PC-9 (cell line): ENCODE measurements at regions not wholly inside any gene's neighbourhood (a gene's known extent, or its start where the extent isn't known, plus 50 kb on each side); places are given as distances from the start of the nearest gene placed in this dataset.

Experiments
- BruUV-seq: library from RNA; stranded (reverse); fragments of 400-500 nt; replicated peaks from 2 replicates; lab custom pipeline; 2021; lab: Mats Ljungman, UMichigan
- CTCF ChIA-PET: fragments of 300-600 bp; sonication (Branson Sonifier 250); formaldehyde crosslinking; loops from one replicate; lab custom pipeline; 2022; ENCODE audit warnings: antibody characterized with exemption; lab: Charles Lee
- POLR2A ChIA-PET: fragments of 300-600 bp; sonication (Branson Sonifier 250); formaldehyde crosslinking; loops from one replicate; lab custom pipeline; 2022; ENCODE audit warnings: antibody characterized with exemption; ENCODE audit not compliant: unreplicated experiment; lab: Charles Lee
- DNase-seq, 2 experiments: peaks; one replicate each; pipeline versions ENCODE4 v3.0.0 to v3.0.0-alpha.2; 2015 to 2022; ENCODE audit warnings: mixed read lengths in 1 of 2
- H2AFZ ChIP-seq: fragments of 200-600 bp; sonication (generic); 2 replicates; pipeline ENCODE4 v1.8.1; 2017; ENCODE audit warnings: antibody characterized with exemption
- H3F3A ChIP-seq: fragments of 200-600 bp; sonication (generic); 2 replicates; pipeline ENCODE4 v1.8.1; 2017; ENCODE audit warnings: antibody characterized with exemption, mild to moderate bottlenecking, low read depth; ENCODE audit not compliant: insufficient read depth
- H3K27ac ChIP-seq: fragments of 200-600 bp; sonication (generic); 2 replicates; pipeline ENCODE4 v1.6.1; 2016; ENCODE audit warnings: mixed run types
- H3K27me3 ChIP-seq: fragments of 200-600 bp; sonication (generic); 2 replicates; pipeline ENCODE4 v1.6.1; 2016; ENCODE audit warnings: low read depth, mixed run types; ENCODE audit not compliant: insufficient read depth
- H3K36me3 ChIP-seq: fragments of 200-600 bp; sonication (generic); 2 replicates; pipeline ENCODE4 v1.6.1; 2016; ENCODE audit warnings: low read depth, mixed run types
- H3K4me1 ChIP-seq: fragments of 200-600 bp; sonication (generic); replicated peaks from 2 replicates; pipeline ENCODE4 v1.6.1; 2016; ENCODE audit warnings: mixed run types; ENCODE audit not compliant: insufficient read depth
- H3K4me2 ChIP-seq: fragments of 200-600 bp; sonication (generic); 2 replicates; pipeline ENCODE4 v1.6.1; 2017; ENCODE audit warnings: mixed run types
- H3K4me3 ChIP-seq: fragments of 200-600 bp; sonication (generic); 2 replicates; pipeline ENCODE4 v1.6.1; 2016; ENCODE audit warnings: mixed run types
- H3K79me2 ChIP-seq: fragments of 200-600 bp; sonication (generic); 2 replicates; pipeline ENCODE4 v1.6.1; 2017; ENCODE audit warnings: low read depth, mixed run types
- H3K9me2 ChIP-seq: fragments of 200-600 bp; sonication (generic); 2 replicates; pipeline ENCODE4 v1.8.1; 2017; ENCODE audit warnings: mild to moderate bottlenecking; ENCODE audit not compliant: insufficient read depth
- H3K9me3 ChIP-seq: fragments of 200-600 bp; sonication (generic); 2 replicates; pipeline ENCODE4 v1.8.1; 2016; ENCODE audit warnings: low read depth; ENCODE audit not compliant: insufficient read depth
- H4K20me1 ChIP-seq: fragments of 200-600 bp; sonication (generic); 2 replicates; pipeline ENCODE4 v1.8.1; 2017; ENCODE audit not compliant: insufficient read depth
- CTCF ChIP-seq: fragments of 200-600 bp; sonication (generic); conservative IDR thresholded peaks from 2 replicates; pipeline ENCODE4 v1.6.1; 2017; ENCODE audit warnings: mixed run types, antibody characterized with exemption, mild to moderate bottlenecking, moderate library complexity
- EZH2 ChIP-seq: fragments of 200-600 bp; sonication (generic); IDR thresholded peaks from 2 replicates; pipeline ENCODE4 v1.8.0; 2017; ENCODE audit warnings: antibody characterized with exemption, low read depth
- intact Hi-C: fragments of 100-400 bp; cut with micrococcal nuclease; formaldehyde crosslinking; loops from one replicate; pipeline ENCODE4 v1.10.0; 2022; ENCODE audit not compliant: unreplicated experiment

GRCh38 chr7:156156734-156157408 lies 344.6 kb upstream of the SHH start:
- Histone ChIP-seq H3K27ac (no peak overlapping the region), H3K79me2 (no peaks in the 10 kb centered on the region), H3K4me2 (no peak overlapping the region), H3K27me3 (peaks cover 10% of the 10 kb centered on the region), H3K9me3 (no peaks in the 10 kb centered on the region), H3K9me2 (no peaks in the 10 kb centered on the region), H3F3A (no peaks in the 10 kb centered on the region), H3K4me3 (no peak overlapping the region), H2AFZ (no peak overlapping the region), H4K20me1 (no peaks in the 10 kb centered on the region), H3K4me1 (0 out of 2 replicates have a peak, but pooled peaks cover 4% of the 10 kb centered on the region), H3K36me3 (no peaks in the 10 kb centered on the region)
- DNase-seq, result peak in 1 of 2 experiments; percentile 17
- TF ChIP-seq EZH2 (no peak), CTCF (peak; percentile 83)
- intact Hi-C loops, result loop anchor here (2.0 kb wide), 1 partner anchor 342 kb away; no protein-coding TSS in a partner anchor
- BruUV-seq, result no TSS peak
- ChIA-PET POLR2A (no interaction called here), CTCF (no interaction called here)

- H3F3A ChIP-seq, result no peaks in the 10 kb centered on the region
- H3K9me3 ChIP-seq, result no peaks in the 10 kb centered on the region
- peaks cover 11% of the 10 kb centered on the region; the same call in 1 of the 2 replicates for H3K27me3 ChIP-seq
- TF ChIP-seq CTCF (no peak), EZH2 (no peak)
- no peaks in the 10 kb centered on the region for H3K9me2 ChIP-seq
- no peak overlapping the region for H2AFZ ChIP-seq
- no peak for DNase-seq
- no peak overlapping the region for H3K4me3 ChIP-seq
- no peak overlapping the region for H3K4me2 ChIP-seq
- no peaks in the 10 kb centered on the region for H3K79me2 ChIP-seq
- H4K20me1 ChIP-seq, result no peaks in the 10 kb centered on the region
- CTCF ChIA-PET, result no interaction called here
- intact Hi-C loops, result loop anchor here (2.0 kb wide), 1 partner anchor 341 kb away; no protein-coding TSS in a partner anchor
- no peaks in the 10 kb centered on the region for H3K36me3 ChIP-seq
- no peak overlapping the region for H3K27ac ChIP-seq
- POLR2A ChIA-PET, result no interaction called here
- no TSS peak for BruUV-seq
- H3K4me1 ChIP-seq, result 0 out of 2 replicates have a peak, but pooled peaks cover 4% of the 10 kb centered on the region
Measured at GRCh38 chr7:156155988-156156733, 343.9 kb upstream of the SHH start.

DNA sequence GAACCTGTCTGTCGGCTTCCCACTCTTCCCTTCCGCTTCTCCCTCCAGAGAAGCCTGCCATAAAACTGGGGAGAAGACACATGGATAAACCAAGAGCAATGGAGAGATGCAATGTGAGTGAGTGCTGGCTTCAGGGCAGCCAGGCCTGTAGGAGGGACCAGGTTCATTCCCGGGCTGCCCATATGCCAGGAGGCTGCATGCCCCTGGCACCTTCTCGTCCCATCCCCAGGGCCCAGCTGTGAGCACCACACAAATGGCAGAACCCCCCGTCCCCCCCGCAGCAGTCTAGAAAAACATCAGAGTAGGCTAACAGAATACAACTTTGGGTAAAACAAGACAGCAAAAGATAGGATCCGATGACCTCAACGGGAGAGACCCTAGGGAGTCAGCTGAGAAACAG lies 341.3 kb upstream of the SHH start:
- Histone ChIP-seq H3F3A (no peaks in the 10 kb centered on the region), H3K9me2 (no peaks in the 10 kb centered on the region), H3K4me1 (no peaks in the 10 kb centered on the region), H3K27me3 (peaks cover 28% of the 10 kb centered on the region), H3K4me2 (no peak overlapping the region), H4K20me1 (no peaks in the 10 kb centered on the region), H3K36me3 (no peaks in the 10 kb centered on the region), H3K9me3 (no peaks in the 10 kb centered on the region), H3K27ac (no peak overlapping the region), H3K79me2 (no peaks in the 10 kb centered on the region), H3K4me3 (no peak overlapping the region), H2AFZ (no peak overlapping the region)
- intact Hi-C loops, result no loop called here
- no peak for DNase-seq
- BruUV-seq, result no TSS peak
- TF ChIP-seq CTCF (no peak), EZH2 (no peak)
- CTCF ChIA-PET, result no interaction called here
- POLR2A ChIA-PET, result no interaction called here
